Skin of body (tissue), 1 donor: ENCODE measurements at regions not wholly inside any gene's neighbourhood (a gene's known extent, or its start where the extent isn't known, plus 50 kb on each side); places are given as distances from the start of the nearest gene placed in this dataset.

Experiments used
- DNase-seq: peaks from one replicate; lab custom pipeline; 2025; lab: John Stamatoyannopoulos, UW

DNA sequence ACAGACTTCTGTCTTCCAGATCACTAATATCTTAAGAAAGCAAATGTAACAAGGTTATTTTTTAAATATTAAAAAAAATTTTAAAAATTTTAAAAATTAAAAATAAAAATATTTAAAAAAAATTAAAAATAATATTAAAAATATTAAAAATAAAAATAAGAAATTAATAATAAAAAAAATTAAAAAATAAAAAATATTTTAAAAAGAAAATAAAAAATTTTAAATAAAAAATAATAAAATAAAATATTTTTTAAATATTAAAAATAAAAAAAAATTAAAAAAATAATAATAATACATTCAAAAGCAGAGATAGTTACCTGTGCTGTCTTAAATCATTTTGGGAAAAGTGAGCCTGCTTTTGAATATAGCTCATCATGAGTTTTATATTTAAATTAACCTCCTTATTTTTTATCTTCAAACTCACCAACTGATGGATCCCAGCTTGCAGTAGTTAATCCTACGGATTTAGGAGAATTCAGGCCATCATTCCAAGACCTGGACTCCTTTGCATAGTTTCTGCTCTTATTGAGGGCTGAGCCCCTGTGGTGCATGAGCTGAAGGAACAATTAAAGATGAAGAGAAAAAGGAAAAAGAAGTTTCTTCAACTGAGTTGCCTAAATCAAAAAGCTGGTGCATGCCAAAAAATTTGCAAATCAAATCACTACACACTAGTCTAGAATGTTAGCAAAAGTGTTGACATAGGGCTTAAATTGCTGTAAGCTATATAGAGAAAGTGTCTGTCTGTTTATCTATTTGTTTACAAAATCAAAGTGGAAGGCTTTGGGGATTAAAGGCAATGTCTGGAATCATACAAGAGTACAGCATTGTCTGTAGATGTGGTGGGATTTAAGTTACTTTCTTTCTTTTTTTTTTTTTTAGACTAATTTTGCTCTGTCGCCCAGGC is 50.5 kb upstream of the ZNF438 start:
- no peak for DNase-seq

DNA sequence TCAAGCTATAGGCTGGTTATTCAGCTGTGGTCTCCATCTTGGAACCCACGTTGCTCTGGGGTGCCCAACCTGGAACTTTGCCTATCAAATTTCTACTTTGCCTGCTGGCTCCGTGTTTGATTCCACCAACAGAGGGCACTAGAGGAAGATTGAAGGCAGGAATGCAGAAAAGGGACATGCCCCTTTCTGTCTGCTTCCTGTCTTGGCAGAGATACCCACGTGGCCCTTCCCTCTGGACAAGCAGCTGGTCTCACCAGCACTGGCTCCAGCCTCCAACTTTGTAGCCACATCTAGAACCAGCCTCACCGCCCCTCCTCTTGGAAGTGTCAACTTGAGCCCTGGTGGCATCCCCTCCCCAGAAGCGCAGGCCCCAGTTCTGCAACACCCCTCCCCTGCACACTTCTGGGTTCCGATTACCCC is 52.1 kb upstream of the ZNF438 start:
- no peak for DNase-seq

DNA sequence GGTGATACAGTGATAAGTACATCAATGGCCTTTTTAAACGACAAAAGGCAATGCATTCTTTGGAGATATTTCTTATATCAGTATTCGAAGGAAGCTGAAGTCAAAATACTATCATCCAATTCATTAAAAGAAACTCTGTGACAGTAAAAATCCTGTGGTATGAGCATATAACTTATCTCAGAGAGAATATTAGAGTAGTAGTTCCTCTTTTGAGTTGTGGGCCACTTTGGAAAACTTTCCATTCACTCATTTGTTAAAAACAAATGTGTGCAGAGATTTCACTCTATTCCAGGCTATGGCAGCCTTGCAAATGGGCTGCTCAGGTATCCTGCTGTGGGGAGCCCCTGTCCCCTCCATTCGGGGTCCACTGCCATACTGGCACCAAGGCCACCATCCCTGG is 55.3 kb upstream of the ZNF438 start:
- DNase-seq: no peak

DNA sequence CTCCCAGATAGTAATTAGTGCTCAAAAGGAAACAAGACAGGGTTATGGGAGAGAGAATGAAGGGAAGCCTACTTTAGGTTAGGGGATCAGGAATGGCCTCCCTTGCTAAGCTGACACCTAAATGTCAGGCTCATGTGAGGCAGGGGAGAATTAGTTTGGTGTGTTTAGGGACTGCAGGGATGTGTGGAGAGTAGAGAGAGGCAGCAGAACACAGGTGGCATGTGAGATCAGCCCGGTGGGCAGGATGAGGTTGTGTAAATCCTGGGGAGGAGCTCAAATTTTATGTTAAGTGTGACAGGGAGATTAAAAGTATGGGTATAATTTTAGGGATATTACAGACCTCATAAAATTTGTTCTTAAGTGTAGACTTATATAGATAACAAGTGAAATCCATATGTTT is 56.2 kb upstream of the ZNF438 start:
- DNase-seq: no peak

DNA sequence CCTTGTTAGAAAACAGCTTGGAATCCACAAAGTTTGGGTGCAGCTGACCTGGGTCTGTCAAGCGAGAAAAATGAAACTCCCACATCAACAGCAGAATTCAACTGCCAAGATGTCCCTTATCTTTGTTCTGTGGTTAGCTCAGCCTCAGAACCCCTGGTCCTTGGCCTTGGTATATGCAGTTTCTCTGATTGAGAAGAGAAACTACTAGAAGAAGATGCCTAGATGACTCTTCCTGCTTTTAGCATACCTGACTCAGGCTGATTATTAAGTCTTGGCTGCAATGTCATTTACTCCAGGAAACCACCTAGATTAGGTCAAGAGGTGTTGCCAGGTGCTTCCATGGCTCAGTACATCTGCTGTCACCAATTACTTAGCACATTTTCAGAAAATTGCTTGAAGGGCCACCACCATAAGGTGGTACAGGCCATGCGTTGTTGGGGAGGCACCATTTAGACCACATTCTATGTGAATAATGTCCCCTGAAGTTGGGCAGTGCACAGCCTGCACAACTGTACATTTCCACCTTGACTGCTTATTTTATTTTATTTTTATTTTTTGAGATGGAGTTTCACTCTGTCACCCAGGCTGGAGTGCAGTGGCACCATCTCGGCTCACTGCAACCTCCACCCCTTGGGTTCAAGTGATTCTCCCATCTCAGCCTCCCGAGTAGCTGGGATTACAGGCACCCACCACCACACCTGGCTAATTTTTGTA is 59.4 kb upstream of the ZNF438 start:
- no peak for DNase-seq

DNA sequence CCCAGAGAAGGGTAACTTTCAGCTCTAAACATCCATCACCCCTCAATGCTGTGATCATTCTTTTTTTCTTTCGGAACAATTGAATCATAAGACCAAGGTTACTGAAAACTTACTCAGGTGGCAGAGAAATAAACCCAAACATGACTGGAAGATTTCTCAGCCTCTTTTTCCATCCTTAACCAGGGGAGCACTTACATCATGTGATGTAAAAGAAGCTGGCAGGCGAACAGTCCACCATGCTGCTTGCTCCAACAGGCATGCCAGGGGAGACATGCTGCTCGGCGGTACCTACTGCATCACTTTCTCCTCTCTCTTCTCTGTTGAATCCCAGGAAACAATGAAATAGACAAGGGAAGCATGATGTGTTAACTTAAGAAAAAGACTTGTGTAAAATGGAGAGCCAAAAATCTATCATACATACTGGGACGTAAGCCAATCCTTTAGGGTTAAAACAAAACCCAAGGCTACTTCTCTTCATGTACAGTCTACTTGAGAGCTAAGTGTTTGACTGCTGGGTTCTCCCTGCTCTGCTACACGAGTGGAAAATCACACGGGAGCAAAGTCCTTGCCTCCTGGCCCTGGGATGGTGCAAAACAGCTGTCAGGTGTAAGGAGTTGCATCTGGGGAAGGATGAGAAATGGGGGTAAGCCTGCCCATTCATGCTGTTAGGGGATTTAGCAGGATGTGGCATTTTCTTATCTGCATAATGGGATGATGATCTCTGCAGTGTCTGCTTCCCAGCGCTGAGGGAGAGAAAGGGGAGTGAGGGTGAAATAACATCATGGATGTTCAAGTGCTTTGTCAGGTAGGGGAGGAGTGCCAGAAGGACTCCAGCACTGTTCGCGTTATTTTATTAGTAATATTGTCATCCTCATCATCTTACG is 64.3 kb upstream of the ZNF438 start:
- DNase-seq: no peak

DNA sequence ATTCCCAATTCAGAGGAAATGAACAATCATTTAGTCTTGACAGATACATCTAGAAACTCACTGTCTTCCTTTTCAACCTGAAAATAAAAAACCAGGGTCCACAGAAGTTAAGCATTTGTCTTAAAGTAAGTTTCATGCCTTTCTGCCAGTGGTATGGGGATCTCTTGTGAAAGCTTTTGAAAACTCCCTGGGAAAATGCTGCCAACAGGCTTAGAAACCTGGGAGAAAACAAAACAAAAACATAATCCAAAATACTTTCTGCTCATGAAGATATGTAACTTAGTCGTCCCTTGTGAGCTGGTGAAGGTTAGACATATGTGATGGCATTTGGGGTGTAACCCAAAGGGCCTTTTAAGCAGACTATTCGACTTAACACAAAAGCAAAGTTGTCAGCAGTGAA is 66.4 kb upstream of the ZNF438 start:
- DNase-seq: peak; percentile 36

DNA sequence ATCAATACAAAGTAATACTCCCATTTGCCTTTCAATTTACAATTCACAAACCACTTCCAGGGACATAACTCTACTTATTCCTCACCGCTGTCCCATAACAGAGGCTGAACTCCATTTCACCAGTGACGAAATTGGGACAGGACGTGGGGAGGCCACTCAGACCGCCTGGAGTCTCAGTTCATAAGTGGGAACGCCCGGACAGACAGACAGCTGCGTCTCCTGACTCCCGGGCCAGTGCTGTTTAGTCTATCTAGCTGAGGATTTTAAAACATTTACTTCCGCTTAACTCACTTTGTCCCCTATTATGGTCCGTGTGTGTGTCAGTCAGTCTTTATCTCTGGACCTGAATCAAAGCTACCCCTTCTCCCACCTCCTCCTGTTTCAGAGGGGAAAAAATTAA is 67.4 kb upstream of the ZNF438 start:
- no peak for DNase-seq

DNA sequence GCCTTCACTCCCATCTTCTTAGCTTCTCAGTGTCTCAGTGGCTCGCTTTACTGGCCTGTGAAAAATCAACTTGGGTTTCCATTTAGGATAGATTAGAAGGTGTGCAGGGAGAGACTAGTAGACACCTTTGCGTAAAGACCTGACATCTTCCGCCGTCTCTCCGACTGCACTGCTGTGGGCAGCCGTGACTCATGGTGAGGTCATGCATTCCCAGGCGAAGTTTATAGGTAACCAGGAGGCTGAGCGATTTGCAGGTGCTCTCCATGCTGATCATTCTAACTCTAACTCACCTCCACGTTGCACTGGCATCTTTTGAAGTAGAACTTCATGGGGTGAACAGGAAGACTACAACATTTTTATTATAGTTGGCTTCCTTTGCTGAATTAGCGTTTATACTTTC is 68.0 kb upstream of the ZNF438 start:
- no peak for DNase-seq

DNA sequence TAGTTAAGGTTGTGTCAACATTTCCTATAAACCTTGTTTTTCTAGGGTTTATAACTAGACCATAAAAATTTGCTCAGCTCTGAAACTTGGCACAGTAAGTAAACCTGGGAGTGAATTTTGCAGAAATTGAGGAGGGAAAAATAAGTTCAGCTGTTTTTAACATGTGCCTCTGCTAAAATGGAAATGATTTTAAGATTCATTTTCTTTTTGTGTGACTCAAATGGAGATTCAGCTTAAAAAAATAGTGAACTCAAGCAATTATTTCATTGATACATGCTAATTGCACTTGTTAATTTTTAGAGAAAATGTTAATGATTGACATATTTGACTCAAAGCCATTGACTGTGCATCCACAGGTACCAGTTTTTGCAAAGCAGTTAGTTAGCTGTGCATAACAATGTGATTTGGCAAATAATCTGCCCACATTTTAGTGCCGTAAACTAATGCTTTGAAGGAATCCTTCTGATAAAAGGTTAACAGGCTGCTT is 68.5 kb upstream of the ZNF438 start:
- DNase-seq: no peak

DNA sequence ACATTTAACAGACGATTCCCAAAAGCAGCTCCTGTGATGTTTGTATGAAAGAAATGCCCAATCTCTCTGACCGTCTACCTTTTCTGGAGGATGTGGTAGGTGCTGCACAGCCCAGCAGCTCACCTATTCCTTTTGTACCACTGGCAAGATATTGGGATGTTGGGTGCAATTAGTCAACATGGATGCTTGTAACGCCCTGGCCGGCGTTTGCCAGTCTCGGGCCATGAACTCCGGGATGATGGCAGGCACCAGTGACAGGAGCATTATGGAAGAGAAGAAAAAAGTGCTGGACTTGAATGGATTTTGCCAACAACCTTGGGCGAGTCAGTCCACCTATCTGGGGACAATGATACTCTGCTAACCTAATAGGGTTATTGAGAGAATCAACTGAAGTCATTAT is 69.0 kb upstream of the ZNF438 start:
- no peak for DNase-seq

DNA sequence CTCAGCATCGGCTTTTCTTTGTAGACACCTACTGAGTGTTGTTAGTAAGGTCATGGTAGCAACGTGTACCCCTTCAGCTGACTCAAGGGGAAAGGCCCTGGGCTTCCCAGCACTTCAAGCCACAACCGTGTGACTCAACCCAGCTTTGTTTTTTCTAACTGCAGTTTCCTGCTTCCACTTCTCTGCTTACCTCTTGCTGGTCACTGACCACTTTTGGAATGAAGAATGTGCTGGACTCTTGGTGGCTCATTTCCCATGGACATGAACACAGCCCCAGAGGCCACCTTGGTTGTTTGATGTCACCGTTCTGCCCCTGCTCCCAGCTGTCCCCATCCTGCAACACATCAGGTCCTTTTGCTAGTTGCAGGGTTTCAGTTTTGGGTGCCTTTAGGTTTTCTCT is 69.5 kb upstream of the ZNF438 start:
- DNase-seq: no peak

DNA sequence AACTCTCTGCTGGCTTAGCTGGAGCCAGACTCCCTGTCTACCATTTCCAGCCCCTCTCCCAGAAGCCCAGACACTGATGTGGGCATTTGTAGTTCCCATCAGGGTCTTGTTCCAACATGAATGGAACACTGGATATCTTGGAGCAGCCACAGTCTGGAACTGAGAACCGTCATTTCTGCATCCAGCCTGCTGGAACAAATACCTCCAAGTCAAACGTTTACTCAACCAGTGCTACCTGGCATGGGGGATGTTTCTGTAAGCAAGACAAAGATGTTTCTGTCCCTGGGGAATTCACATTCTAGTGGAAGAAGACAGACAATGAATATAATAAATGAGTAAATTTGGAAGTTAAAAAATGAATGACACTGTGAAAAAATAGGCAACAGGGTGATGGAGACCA is 70.8 kb upstream of the ZNF438 start:
- DNase-seq: no peak

DNA sequence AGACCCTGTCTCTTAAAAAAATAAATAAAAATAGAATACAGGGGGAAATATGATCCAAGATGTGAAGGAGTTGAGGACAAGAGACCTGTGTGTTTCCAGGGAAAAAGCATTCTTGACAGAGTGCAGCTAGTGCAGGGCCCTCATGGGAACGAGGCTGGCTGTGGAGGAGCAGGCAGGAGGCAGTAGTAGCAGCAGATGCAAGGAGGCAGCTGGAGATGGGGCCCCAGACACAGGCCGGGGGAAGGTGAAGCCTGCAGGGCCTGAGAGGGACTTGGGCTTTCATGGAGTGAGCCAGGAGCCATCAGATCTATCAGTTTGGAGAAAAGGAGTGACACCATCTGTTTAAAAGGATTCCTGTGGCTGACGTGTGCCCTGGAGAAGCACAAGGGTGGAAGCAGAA is 71.4 kb upstream of the ZNF438 start:
- DNase-seq: no peak

DNA sequence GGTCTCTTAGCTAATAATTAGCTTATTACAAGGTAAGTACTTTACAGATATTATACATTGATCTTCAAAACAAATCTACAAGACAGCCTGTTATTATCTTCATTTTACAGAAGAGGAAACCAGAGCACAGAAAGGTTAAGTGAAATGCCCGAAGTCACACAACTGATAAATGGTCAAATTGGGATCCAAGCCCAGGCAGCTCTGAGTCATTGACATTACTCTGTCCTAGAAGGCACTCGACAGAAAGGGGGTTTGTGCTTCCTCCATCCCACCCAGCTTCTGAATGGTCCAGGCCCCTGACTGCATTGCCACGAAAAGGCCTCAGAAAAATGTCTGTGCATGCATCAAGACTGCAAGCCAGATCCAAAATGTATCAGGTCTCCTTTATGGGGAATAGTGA is 81.3 kb upstream of the ZNF438 start:
- DNase-seq: no peak

DNA sequence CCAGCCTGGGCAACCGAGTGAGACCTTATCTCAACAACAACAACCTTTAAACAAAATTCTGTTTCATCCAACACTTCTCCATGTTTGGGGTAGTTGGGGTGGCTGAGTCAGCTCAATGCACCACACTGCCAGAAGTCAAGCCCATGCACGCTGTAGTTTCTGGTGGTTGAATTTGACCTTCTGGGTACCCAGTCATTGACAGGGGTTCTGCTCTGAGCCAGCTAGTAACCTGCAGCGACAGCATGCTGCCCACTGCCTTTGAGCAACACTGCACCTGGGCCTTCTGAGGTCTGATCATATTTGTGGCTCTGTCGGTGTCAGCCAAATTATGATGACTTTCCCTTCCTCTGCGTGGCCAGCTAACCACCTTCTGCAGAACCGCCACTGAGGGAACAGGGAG is 84.6 kb upstream of the ZNF438 start:
- DNase-seq: no peak

DNA sequence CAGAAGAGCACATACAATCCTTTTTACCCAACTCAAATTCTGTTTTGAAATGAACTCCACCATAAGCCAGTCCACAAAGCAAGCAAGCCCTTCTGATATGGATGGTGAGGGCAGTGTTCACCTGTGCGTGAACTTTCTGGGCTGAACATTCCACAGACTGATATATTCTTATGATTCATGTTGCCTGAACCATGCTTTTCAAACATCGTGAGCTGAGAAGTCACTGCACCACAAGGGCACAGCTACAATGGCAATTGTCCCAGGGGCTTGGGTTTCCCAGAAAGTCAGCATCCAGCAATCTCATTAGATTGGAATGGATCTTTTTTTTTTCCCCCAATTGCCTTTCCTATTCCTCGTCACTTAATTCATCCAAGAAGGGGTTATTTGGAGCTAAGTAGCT is 86.9 kb upstream of the ZNF438 start:
- no peak for DNase-seq

DNA sequence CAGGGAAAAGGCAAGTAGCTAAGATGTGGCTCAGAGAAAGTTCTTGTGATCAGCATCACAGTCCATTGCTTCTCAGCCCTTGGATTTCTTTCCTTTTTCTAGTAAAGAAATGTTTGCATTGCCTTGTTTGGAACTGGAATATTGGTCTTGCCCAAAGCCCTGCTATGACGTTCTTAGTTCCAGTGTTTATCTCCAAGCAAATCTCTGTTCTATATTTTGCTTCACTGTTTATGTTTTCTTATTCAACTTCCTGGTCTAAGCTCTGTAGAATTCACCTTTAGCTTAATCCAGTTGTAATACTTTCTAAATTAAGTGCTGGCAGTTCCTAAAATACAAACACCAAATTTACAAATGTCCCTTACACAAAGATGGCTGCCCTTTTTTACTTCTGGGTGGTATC is 88.7 kb upstream of the ZNF438 start:
- no peak for DNase-seq

DNA sequence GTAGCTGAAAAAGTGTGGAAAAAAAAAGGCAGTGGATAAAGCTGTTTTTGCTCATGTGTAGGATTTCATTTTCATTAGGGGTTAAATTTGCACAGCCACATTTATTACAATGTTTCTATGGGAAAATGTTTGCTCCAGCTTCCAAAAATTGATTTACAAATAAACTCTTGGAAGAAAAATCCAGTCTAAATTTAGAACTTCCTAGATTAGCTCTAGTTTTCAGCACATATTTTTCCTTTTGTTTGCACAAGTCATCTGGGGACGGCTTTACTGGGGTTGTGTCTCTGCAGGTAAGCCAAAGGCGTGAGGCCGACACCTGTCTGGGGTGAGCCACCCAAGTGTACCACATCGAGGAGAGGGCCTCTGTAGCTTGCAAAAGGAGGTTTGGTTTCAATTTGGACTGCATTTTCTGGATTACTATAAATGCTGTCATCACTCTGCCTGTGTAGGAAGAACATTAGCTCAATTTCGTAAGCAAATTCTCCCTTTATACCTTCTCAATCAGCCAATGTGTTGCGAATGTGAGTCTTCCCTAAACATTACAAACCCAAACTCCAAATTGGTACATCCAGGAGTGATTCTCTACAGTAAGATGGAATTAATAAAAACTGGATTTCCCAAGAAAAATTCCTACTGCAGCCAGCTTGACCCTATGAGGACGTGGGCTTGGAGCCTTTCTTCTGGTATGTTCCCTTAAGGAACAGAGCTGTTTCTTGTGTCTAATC is 89.5 kb upstream of the ZNF438 start:
- peak; percentile 63 for DNase-seq

DNA sequence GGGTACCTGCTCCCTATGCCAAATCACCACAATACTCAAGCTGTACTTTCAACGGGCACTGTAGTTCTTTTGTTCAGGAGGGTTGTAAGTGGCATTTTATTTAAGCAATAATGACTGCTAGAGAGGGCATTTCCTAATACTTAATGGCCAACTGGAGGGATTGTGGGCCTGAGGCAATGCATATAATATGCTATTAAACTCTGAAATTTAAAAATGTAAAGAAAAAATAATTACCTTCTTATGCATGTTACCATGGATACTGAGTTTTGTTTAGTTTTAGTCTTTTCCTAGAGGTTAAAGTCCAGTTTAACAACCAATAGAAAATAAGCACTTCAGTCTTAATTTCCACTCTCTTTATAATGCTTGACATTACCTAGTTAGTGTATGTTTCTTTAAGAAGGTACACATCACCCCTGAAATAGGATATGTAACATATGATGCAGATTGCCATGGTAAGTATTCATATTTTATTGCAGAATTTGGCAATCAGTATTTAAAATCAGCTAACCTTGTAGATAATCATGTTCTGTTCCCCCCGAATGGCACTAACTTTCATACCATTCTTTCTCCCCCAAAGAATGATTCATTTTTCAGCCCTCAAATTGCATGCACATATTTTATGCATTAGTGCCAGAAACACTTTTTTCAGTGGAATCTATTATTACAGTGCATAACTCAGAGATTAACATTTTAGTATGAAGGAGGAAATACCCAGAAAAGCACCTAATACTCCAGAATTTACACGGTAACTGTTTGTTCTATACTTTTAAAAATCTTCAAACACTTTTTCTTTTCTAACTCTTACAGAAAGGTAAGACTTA is 90.3 kb upstream of the ZNF438 start:
- no peak for DNase-seq
